Urinary bladder (tissue), 3 donors: ENCODE measurements at regions not wholly inside any gene's neighbourhood (a gene's known extent, or its start where the extent isn't known, plus 50 kb on each side); places are given as distances from the start of the nearest gene placed in this dataset.
"Not testable (repeated sequence)": the region's sequence is repeated elsewhere in the genome, so short reads cannot be mapped to it uniquely, and the experiment has no call there.

ENCODE experiments used
- DNase-seq: peaks from one replicate; pipeline ENCODE4 v3.0.0-alpha.2; 2015; ENCODE audit errors: extremely low spot score
- H3K27ac ChIP-seq: one replicate; pipeline ENCODE4 v1.5.1; 2013; ENCODE audit warnings: low read depth, mild to moderate bottlenecking, moderate library complexity
- H3K36me3 ChIP-seq: one replicate; pipeline ENCODE4 v1.6.1; 2013; ENCODE audit warnings: mild to moderate bottlenecking, moderate library complexity; ENCODE audit not compliant: insufficient read depth
- H3K4me1 ChIP-seq: one replicate; pipeline ENCODE4 v1.6.1; 2013; ENCODE audit warnings: mild to moderate bottlenecking, moderate library complexity; ENCODE audit not compliant: insufficient read depth
- H3K4me3 ChIP-seq: one replicate; pipeline ENCODE4 v1.5.1; 2013; ENCODE audit warnings: low read depth, low read length
- WGBS: extraction: QIAGEN DNeasy Blood & Tissue Kit; methylation state at CpG from one replicate; pipeline ENCODE4 v1.1.7; 2013; 5-methylcytosine and 5-hydroxymethylcytosine counted together
- donor health status: healthy with polysubstance abuse.
- donor health status: healthy.

DNA sequence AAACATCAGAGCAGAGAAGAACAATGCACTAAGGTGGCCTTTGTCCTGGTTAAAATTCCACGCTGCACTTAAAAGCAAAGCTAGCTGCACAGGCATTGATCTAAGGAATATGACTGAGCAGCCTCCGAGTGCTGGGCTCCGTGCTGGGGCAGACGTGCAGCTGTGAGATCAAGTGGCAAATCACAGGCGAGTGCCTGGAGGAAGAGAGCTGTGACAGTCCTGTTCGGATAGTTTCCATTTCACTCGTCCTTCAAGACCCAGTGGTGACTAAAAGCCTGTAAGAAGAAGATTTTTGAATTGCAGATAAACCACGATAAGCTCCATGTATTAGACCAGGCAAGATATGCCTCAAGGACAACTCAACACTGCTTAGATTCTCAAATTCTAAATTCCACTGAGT lies 247.9 kb downstream of the ANKRD60 start:
- no peak overlapping the region for H3K4me3 ChIP-seq
- DNase-seq = no peak
- H3K4me1 ChIP-seq = no peaks in the 10 kb centered on the region
- H3K27ac ChIP-seq = no peak overlapping the region
- 55% methylated on average over 8 of the region's 8 CpGs for WGBS
- no peaks in the 10 kb centered on the region for H3K36me3 ChIP-seq

DNA sequence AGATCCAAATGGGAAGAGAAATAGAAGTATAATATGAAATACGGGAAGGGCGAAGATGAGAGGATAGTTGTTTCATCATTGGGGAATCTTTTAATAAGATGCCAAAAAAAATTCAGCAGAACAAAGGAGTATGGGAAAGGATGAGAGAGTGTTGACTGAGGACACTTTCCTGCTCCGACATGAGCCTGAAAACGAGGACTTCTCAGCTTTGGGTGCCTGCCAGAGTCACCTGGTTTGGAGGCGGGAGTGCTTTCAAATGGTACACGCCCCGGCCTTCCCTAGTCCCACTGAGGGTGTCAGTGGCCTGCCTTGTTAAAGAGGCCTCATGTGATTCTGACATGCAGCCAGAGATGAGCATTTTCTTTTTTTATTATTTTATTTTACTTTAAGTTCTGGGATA lies 250.9 kb downstream of the ANKRD60 start:
- H3K36me3 ChIP-seq = no peaks in the 10 kb centered on the region
- DNase-seq = no peak
- no peak overlapping the region for H3K27ac ChIP-seq
- no peaks in the 10 kb centered on the region for H3K4me1 ChIP-seq
- H3K4me3 ChIP-seq = no peak overlapping the region
- WGBS = 56% methylated on average over 7 of the region's 7 CpGs

DNA sequence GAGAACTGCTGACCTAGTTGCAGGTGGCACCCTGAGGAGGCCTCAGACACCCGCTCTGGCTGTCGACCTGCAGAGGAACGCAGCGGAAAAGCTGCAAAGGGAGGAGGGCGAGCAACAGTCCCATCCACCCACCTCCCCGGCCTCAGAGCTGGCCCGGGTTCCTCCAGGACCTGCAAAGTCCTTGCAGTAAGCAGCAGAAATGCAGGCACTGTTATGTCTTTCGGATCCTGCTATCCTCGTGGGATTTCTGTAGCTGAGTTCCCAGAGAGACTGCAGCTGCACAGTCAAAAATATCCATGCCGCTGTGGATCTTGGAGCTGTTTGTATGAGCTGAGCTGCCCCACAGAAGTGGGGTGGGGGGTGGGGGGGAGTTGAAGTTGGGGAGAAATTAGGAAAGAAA lies 251.3 kb downstream of the ANKRD60 start:
- no peak for DNase-seq
- Histone ChIP-seq H3K4me1 (no peaks in the 10 kb centered on the region), H3K36me3 (no peaks in the 10 kb centered on the region), H3K27ac (no peak overlapping the region), H3K4me3 (no peak overlapping the region)
- WGBS = 54% methylated on average over 10 of the region's 10 CpGs

DNA sequence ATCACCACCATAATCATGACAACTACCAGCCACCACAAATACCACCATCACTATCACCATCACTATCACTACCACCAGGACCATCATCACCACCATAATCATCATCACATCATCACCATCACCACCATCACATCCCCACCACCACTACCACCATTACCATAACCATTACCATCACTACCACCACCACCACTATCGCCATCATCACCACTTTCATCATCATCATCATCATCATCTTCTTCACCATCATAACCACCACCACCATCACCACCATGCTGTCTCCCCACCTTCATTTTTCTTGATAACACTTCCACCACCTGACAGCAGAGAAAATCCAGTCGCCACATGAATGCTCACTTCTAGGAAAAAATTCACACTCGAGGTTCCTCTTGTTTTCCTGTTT lies 253.6 kb downstream of the ANKRD60 start:
- Histone ChIP-seq H3K4me3 (no peak overlapping the region), H3K36me3 (no peaks in the 10 kb centered on the region), H3K4me1 (no peaks in the 10 kb centered on the region), H3K27ac (no peak overlapping the region)
- DNase-seq = no peak
- 95% methylated on average over 3 of the region's 3 CpGs for WGBS

DNA sequence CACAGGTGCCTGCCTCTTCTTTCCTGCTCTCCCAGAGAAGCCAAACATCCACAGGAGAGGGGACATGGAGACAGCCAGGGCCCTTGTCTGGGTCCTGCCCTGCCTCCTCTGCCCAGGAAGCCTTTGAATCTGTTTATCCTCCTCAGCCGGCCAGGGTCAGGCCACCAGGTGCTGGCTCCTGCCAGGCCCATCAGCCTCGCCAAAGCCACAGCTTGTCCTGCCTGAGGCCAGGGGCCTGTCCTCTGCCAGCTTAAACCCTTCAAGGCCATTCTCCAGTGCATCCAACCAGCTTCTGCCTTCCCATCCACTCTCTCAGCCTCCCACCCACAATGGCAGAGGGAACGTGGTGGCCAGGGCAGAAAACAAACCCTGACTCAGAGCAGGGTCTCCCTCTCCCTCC lies 254.6 kb downstream of the ANKRD60 start:
- DNase-seq = no peak
- H3K27ac ChIP-seq = no peak overlapping the region
- 75% methylated on average over 3 of the region's 3 CpGs for WGBS
- no peaks in the 10 kb centered on the region for H3K36me3 ChIP-seq
- no peaks in the 10 kb centered on the region for H3K4me1 ChIP-seq
- no peak overlapping the region for H3K4me3 ChIP-seq

DNA sequence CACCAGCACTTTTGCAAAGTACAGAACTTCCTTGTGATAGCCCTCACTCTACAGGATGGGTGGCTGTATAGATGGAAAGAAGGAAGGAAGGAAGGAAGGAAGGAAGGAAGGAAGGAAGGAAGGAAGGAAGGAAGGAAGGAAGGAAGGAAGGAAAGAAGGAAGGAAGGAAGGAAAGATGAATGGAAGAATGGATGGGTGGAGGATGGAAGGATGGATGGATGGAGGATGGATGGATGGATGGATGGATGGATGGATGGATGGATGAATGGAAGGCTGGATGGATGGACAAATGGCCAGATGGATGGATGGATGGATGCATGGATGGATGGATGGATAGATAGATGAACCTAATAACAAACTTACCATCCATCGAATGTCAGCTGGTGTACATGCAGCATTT lies 256.9 kb downstream of the ANKRD60 start:
- H3K4me1 ChIP-seq, DNase-seq, H3K4me3 ChIP-seq, H3K27ac ChIP-seq, H3K36me3 ChIP-seq: not testable (repeated sequence)
- 100% methylated on average over 1 of the region's 1 CpG for WGBS

DNA sequence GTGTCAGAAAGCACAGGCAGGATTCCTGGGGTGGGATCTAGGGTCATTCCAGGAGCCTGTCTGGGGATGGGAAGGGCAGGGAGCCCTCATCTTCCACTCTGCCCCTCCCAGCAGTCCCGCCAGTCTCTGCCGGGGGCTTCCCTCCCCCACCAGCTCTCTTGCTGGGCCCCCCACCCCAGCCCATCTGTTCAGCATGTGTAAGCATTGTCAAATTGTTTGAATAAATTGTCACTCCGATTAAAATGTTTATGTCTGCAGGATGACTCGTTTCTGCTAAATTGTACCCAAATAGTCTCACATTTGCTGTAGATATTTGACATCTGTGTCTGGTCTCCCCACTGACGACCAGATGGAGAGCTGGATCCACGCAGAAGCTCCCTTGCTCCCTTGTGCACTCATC lies 257.6 kb downstream of the ANKRD60 start:
- no peaks in the 10 kb centered on the region for H3K4me1 ChIP-seq
- H3K27ac ChIP-seq = no peak overlapping the region
- WGBS = 37% methylated on average over 6 of the region's 6 CpGs
- no peak for DNase-seq
- H3K36me3 ChIP-seq = no peaks in the 10 kb centered on the region
- H3K4me3 ChIP-seq = no peak overlapping the region

DNA sequence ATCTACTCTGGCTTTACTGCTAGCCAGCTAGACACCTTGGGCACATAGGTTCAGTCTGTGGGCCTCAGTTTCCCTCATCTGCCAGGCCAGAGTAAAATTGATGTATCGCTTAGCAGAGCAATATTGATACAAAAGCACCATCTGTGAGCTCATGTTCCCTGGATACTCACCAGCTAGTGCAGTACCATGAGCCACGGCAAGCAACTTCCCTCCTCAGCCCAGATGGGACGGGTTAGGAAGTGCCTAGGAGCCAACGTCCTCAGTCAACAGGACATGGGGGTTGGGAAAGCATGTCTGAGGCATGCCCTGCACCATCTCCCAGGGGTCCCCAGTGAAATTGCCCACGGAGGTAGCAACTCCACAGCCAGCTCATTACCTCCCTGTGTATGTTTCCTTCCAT lies 258.3 kb downstream of the ANKRD60 start:
- Histone ChIP-seq H3K4me1 (no peaks in the 10 kb centered on the region), H3K4me3 (no peak overlapping the region), H3K36me3 (no peaks in the 10 kb centered on the region), H3K27ac (no peak overlapping the region)
- DNase-seq = no peak
- WGBS = 60% methylated on average over 5 of the region's 5 CpGs

DNA sequence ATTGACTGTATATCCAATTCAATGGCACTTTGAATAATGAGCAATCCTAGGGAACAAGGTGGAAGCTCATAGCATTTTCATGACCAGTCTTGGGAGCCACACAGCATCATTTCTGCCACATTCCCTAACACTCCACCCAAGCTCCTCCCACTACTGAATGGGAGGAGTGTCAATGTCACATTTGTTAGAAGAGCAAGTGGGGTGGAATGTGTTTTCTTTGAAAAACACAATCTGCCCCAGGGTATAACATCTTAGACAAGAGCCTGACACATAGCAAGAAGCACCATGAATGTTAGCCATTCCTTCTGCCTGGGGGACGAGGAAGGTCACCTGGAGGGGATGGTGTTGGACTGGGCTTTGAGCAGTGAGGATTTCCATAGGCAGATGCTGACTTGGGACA lies 258.3 kb upstream of the PMEPA1 start:
- no peaks in the 10 kb centered on the region for H3K4me1 ChIP-seq
- no peak overlapping the region for H3K4me3 ChIP-seq
- H3K36me3 ChIP-seq = no peaks in the 10 kb centered on the region
- WGBS = 86% methylated on average over 1 of the region's 1 CpG
- no peak overlapping the region for H3K27ac ChIP-seq
- DNase-seq = no peak

DNA sequence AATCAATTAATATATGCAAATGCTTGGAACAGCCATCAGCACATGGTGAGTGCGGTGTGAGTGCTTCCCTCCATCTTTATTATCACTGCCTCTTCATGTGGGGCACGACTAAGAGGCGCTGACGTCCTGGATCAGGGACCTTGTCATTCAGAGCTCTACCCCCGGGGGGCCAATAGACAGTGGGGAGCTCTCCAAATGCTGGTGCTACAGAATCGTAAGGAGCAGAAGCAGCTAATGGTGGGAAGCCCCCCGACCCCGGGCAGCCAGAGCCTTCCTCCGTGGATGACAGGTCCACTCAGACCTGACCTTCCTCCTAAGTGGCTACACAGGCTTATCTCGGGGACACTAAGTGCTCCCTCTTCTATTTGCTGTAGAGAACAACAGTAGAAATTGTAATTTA lies 257.5 kb upstream of the PMEPA1 start:
- DNase-seq = no peak
- Histone ChIP-seq H3K36me3 (no peaks in the 10 kb centered on the region), H3K27ac (no peak overlapping the region), H3K4me3 (no peak overlapping the region), H3K4me1 (no peaks in the 10 kb centered on the region)
- WGBS = 75% methylated on average over 10 of the region's 10 CpGs

DNA sequence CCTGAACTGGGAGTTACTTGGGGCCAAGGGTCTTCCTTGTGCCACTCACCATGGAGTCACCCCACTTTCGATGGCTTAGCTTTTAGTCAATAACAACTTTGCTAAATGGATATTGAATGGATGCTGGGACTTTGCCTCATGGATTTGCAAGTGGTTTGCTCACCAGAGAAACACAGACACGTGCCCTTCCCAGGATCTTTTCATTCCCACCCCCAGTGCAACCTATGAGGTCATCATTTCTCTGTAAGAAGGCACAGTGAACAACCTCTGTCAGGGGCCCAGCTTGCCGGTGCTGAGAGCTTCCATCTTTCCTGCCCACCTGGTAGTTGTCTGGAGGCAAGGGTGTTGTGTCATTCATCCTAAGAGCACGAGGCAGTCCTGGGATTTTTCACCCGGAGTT lies 256.8 kb upstream of the PMEPA1 start:
- Histone ChIP-seq H3K27ac (no peak overlapping the region), H3K4me3 (no peak overlapping the region), H3K4me1 (no peaks in the 10 kb centered on the region), H3K36me3 (no peaks in the 10 kb centered on the region)
- WGBS = 67% methylated on average over 5 of the region's 5 CpGs
- no peak for DNase-seq

DNA sequence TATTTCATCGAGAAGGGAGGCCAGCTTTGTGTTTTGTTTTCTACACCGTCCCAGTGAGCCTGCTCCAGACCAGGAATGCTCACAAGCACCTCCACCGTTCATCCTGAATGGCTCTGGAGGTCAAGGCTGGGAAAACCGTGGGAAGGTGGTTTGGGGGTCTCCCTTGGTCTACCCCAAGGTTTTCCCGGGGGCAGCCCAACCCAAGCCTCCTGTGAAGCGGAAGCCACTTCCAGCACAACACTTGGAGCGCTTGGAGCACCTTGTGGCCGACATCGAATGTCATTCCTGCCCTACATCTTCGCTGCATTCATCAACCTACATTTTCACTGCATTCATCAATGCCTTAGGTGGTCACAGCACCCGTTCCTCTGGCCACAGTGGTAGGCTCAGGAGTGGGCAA lies 255.6 kb upstream of the PMEPA1 start:
- Histone ChIP-seq H3K4me1 (no peaks in the 10 kb centered on the region), H3K27ac (no peak overlapping the region), H3K4me3 (no peak overlapping the region), H3K36me3 (no peaks in the 10 kb centered on the region)
- DNase-seq = no peak
- 80% methylated on average over 11 of the region's 11 CpGs for WGBS

DNA sequence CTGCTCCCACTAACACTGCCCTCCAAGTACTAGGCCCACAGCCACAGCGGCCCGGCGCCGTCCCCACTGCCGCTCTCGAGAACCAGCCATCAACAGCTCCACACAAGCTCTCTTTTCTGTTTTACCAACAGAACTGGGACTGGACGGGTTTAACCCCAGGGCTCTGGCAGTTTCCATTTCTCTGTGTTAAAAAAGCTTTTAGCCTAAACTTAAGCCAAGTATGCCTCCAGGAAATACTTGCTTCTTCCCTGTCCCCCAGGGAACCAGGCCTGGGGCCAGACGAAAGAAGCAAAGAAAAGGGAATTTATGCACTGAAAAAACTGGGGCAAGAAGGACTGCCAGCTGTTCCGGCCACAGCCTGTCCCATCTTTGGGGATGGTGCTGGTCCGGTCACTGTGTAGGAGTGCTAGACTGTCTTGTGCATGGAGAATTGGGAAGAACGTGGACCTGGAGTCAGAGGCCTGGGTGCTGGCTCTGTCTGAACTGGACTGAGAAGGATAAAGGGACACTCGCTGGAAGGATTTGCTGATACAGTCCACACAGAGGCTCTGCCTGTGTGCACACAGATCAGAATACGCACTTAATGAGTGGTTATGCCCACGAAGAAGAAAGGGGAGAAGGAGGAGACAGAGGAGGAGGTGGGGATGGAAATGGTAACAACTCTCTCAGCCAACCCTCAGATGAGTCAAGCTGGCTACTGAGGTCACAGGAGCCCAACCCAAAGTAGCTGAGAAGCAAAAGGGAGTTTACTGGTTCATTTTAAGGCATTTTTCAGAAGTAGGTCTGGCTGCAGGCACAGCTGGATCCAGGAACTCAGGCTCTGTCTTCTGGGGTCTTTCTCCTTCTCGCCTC lies 254.4 kb upstream of the PMEPA1 start:
- Histone ChIP-seq H3K36me3 (no peaks in the 10 kb centered on the region), H3K4me3 (no peak overlapping the region), H3K4me1 (no peaks in the 10 kb centered on the region), H3K27ac (no peak overlapping the region)
- DNase-seq = no peak
- 73% methylated on average over 15 of the region's 15 CpGs for WGBS

DNA sequence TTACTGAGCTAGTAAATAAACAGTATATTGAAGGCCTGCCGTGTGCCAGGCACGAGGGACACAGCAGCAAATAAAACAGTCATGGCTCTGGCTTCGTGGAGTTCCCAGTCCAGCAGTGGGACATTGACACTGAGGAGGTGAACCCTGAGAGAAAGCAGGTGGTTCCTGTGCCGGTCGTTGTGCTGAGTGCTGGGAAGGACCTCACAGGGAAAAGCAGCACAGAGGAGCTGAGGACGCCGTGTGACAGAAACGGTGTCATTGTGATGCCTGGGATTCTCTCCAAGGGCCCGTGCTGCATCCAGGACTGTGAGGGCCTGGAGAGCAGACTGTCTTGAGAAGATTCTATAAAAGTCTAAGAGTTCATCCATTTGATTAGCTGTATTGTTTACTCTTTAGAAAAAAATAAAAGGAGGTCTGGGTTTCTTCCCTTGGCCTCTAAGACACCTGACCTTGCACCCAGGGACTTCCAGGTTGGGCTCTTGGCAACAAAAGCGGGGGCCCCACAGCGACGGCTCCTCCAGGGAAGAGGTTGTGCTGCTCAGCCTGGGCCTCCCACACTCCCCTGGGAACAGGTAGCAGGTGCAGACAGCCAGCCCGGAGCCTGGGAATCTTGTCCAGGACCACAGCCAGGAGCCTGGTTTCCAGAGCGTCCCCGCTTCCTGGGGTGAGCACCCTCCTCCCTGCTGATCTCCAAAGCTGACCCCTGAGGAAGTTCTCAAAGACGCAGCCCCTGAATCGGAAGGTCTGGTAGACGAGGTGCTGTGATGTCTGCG lies 251.2 kb upstream of the PMEPA1 start:
- no peaks in the 10 kb centered on the region for H3K4me1 ChIP-seq
- no peak overlapping the region for H3K27ac ChIP-seq
- no peaks in the 10 kb centered on the region for H3K36me3 ChIP-seq
- DNase-seq = no peak
- H3K4me3 ChIP-seq = no peak overlapping the region
- 67% methylated on average over 19 of the region's 19 CpGs for WGBS
